Memory B cell (primary cell): ENCODE measurements at regions not wholly inside any gene's neighbourhood (a gene's known extent, or its start where the extent isn't known, plus 50 kb on each side); places are given as distances from the start of the nearest gene placed in this dataset.
"Not testable (repeated sequence)": the region's sequence is repeated elsewhere in the genome, so short reads cannot be mapped to it uniquely, and the experiment has no call there.

Experiments used
- ATAC-seq: fragments of 150-1000 bp; cut with Tn5 transposase; 2 replicates; pipeline ENCODE4 v1.10.0; 2021; ENCODE audit warnings: low read depth, mild to moderate bottlenecking, moderate library complexity
- DNase-seq, 2 donors: peaks; one replicate each; pipeline ENCODE4 v3.0.0; 2022; ENCODE audit warnings: low spot score in 2 of 2
- H3K27ac Mint-ChIP-seq: one replicate; pipeline ENCODE4 v1.8.0; 2022; ENCODE audit warnings: mild to moderate bottlenecking, moderate library complexity, mixed read lengths
- H3K27me3 Mint-ChIP-seq: one replicate; pipeline ENCODE4 v1.8.0; 2022; ENCODE audit warnings: mixed read lengths
- H3K36me3 Mint-ChIP-seq: one replicate; pipeline ENCODE4 v1.8.0; 2022; ENCODE audit warnings: mild to moderate bottlenecking, mixed read lengths
- H3K4me1 Mint-ChIP-seq: one replicate; pipeline ENCODE4 v1.8.0; 2022; ENCODE audit warnings: mixed read lengths
- H3K4me3 Mint-ChIP-seq: one replicate; pipeline ENCODE4 v1.8.0; 2022; ENCODE audit warnings: mild to moderate bottlenecking, moderate library complexity, mixed read lengths
- H3K9me3 Mint-ChIP-seq: one replicate; pipeline ENCODE4 v1.8.0; 2022; ENCODE audit warnings: mixed read lengths

DNA sequence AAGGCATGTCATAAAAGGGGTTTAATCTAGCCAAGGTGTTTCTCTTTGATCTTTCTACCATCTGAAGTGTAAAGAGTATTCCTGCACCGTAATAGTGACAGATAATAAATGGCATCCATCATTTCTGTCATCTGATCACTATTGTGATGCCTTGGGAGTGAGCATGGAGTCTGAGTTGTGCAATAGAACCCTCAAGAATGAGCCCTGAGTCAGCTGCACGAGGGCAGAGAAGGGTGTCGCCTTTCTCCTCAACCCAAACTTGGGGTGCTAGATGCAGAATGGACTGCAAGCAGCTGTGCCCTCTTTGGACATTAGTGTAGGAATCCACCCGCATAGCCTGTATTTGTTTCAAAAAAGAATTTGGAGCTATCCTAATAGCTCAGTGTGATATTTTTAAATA is 115.2 kb downstream of the ZNF37A start:
- Mint-ChIP-seq H3K4me3 (no peak overlapping the region), H3K27ac (no peak overlapping the region), H3K36me3 (no peaks in the 10 kb centered on the region), H3K4me1 (no peaks in the 10 kb centered on the region), H3K27me3 (no peaks in the 10 kb centered on the region), H3K9me3 (no peaks in the 10 kb centered on the region)
- no peak for ATAC-seq
- no peak for DNase-seq

DNA sequence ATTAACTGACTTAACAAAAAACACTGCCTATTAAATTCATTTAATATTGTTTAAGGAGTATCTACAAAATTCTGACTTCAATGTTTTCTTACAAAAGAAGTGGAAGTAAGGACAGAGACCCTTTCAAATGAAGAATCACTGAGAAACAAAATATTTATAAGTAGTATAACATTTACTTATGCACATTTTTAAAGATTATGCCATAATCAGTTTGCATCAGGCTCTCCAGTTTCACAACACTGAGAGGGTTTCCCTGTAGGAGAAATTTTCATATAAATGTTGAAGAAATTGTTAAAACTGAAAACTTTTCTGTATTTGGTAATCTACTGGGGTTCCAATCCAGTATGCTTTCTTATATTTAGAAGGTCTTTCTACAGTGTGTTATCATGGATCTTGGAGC is 115.6 kb downstream of the ZNF37A start:
- not testable (repeated sequence) for H3K4me1 Mint-ChIP-seq

DNA sequence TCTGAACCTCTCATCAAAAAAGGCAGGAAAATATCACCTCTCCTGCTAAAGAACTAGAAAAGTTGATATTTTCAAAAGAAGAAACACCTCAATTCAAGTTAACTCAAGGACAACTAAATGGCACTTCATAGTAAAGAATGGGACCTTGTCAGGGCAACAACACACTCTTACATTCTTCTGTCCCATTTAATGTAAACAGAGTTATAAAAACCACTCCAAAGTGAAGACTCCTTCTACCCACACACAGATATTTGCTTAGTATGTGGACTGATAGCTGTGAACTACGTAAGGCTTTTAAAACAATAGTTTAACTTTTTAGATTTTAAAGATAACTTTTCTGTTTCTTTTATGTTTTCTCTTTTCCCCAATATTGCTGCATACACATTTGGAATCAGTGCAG is 118.3 kb downstream of the ZNF37A start:
- ATAC-seq (no peak), DNase-seq (no peak)
- H3K4me1 Mint-ChIP-seq = no peaks in the 10 kb centered on the region
- no peak overlapping the region for H3K27ac Mint-ChIP-seq
- no peaks in the 10 kb centered on the region for H3K36me3 Mint-ChIP-seq
- no peaks in the 10 kb centered on the region for H3K27me3 Mint-ChIP-seq
- peaks cover 1% of the 10 kb centered on the region for H3K9me3 Mint-ChIP-seq
- H3K4me3 Mint-ChIP-seq = no peak overlapping the region

More for the DNA sequence above, 115.6 kb downstream of the ZNF37A start:
- H3K4me3 Mint-ChIP-seq, H3K27me3 Mint-ChIP-seq, H3K9me3 Mint-ChIP-seq, DNase-seq, H3K27ac Mint-ChIP-seq, ATAC-seq, H3K36me3 Mint-ChIP-seq: not testable (repeated sequence)

DNA sequence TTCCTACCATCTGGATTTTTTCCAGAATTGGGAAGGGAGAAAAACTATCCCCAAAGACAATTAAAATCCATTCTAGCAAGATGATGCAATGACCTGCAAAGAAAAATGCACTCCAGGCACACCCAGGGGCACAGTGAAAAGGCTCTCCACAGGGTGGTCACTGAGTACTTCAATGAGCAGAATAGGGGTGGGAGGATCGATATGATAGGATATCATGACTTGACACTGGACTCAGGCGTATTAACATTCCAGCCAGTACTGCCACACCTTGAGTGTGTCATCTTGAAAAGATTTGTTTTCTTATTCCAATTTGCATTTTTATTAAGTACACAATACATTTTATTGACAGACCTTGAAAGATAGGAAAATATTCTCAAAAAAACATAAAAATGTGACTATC is 132.2 kb downstream of the ZNF37A start:
- H3K27me3 Mint-ChIP-seq = peaks cover 2% of the 10 kb centered on the region
- no peaks in the 10 kb centered on the region for H3K4me1 Mint-ChIP-seq
- ATAC-seq (no peak), DNase-seq (no peak)
- no peak overlapping the region for H3K27ac Mint-ChIP-seq
- H3K4me3 Mint-ChIP-seq = no peak overlapping the region
- peaks cover 10% of the 10 kb centered on the region for H3K9me3 Mint-ChIP-seq
- H3K36me3 Mint-ChIP-seq = no peaks in the 10 kb centered on the region

DNA sequence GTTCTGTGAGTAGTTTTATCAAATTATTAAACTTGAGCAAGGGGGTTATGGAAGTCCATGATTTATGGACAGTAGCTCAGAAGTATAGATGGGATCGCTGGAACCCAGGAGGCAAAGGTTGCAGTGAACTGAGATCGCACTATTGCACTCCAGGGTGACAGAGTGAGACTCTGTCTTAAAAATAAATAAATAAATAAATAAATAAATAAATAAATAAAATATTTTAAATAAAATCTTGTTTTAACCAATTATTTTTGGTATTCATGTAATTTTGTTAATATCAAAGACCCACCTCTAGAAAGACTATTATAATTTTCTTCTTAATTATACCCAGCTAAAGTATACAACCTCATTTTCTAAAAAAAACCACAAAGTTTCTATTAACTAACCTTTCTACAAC is 134.3 kb downstream of the ZNF37A start:
- Mint-ChIP-seq H3K4me1 (no peaks in the 10 kb centered on the region), H3K27me3 (peaks cover 2% of the 10 kb centered on the region), H3K36me3 (no peaks in the 10 kb centered on the region), H3K9me3 (peaks cover 7% of the 10 kb centered on the region), H3K27ac (no peak overlapping the region), H3K4me3 (no peak overlapping the region)
- ATAC-seq (no peak), DNase-seq (no peak)

DNA sequence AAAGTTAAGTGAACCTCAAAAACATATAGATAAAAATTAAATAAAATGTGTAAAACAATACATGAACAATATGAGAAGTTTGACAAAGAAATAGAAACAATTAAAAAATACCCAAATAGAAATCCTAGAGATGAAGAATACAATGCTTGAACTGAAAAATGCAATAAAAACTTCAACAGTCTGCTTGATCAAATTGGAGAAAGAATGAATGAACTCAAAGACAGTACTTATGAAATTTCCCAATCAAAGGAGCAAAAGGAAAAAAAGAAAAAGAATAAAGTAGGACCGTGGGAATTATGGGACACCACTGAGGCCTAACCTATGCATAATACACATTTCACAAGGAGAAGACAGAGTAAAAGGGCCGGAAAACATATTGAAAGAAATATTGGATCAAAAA is 144.3 kb downstream of the ZNF37A start:
- not testable (repeated sequence) for H3K27ac Mint-ChIP-seq, H3K36me3 Mint-ChIP-seq, H3K4me1 Mint-ChIP-seq, ATAC-seq, DNase-seq, H3K27me3 Mint-ChIP-seq, H3K4me3 Mint-ChIP-seq
- peaks cover 11% of the 10 kb centered on the region for H3K9me3 Mint-ChIP-seq

DNA sequence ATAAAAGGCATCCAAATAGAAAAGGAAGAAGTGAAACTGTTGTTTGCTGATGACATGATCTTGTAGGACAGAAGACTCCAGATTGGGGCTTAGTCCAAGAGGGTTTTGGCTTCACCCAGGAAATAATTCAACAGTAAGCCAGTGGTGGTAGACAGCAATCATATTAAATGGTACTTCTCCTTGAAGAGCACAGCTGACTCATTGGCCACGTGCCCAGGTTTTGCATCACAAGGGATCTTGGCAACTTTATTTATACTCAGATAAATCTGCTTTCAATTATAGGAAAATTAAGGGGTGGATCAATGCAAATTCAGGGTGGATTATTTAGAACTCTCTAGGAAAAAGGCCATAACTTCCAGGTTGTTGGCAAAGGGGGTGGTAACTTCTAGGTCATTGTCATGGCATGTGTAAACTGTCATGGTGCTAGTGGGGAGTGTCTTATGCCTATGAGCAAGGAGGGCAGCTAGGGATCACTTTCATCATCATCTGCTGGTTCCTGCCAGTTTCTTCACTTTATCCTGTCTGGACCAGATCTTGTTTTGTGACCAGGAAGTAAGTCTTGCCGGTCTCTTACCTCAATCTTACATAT is 148.0 kb downstream of the ZNF37A start:
- not testable (repeated sequence) for H3K9me3 Mint-ChIP-seq, H3K27ac Mint-ChIP-seq, DNase-seq, ATAC-seq, H3K4me3 Mint-ChIP-seq, H3K36me3 Mint-ChIP-seq, H3K4me1 Mint-ChIP-seq, H3K27me3 Mint-ChIP-seq

DNA sequence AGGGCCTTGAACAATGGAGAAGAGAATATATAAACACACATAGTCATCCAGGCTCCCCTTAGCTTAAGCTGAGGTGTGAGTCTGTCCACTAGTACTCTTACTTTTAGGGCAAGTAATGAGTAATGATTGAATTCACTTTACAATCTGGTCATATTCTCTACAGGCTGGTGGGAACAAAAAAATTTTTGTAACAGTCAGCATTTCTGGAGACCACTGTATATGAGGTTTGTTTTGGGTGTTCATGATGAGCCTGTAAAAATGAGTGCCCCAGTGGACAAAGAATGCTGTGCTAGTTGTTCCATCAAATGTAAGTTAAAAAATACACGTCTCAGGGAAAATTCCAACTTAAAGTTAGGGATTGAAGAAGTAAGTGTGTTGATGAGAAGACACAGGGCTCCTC is 154.0 kb downstream of the ZNF37A start:
- ATAC-seq, H3K36me3 Mint-ChIP-seq, H3K4me3 Mint-ChIP-seq, H3K27me3 Mint-ChIP-seq, H3K9me3 Mint-ChIP-seq, DNase-seq, H3K4me1 Mint-ChIP-seq, H3K27ac Mint-ChIP-seq: not testable (repeated sequence)

DNA sequence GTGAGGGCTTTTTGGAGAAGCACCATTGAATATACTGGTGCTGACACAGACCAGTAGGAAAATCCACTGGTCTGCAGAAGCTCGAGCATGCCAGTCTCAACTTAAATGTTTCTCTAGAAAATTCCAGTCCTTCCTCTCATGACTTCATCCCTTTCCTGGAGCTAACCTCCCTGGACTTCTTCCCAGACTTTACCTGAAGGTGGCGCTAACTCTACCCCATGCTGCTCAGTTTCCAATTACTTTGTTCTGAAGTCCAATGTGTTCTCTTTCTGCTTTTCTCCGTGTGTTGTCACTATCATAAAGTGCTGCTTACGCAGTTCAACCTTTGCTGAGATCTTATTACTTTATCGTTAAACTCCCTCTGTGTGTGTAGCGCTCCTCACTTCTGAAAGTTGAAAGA is 158.4 kb downstream of the ZNF37A start:
- not testable (repeated sequence) for H3K27ac Mint-ChIP-seq, H3K4me1 Mint-ChIP-seq, DNase-seq, ATAC-seq, H3K27me3 Mint-ChIP-seq, H3K36me3 Mint-ChIP-seq, H3K9me3 Mint-ChIP-seq, H3K4me3 Mint-ChIP-seq

DNA sequence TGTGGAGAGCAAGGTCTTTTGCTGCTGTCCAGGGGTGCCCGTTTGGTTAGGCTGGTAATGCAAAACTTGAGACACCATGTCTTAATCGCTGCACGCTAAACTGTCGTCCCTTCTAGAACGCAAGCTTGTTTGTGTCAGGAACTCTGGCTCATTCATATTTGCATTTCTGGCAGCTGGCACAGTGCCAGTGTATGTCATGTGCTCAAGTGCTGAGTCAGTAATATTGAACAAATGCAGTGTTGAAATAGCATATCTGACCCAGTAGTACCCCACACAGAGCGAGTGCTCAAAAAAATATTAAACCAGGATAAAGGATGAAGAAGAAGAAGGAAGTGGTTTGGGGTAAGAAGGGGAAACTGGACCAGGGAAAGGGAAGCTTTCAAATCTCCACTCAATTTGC is 173.4 kb downstream of the ZNF37A start:
- not testable (repeated sequence) for H3K4me3 Mint-ChIP-seq, H3K27me3 Mint-ChIP-seq, ATAC-seq, H3K27ac Mint-ChIP-seq, H3K9me3 Mint-ChIP-seq, H3K36me3 Mint-ChIP-seq, H3K4me1 Mint-ChIP-seq, DNase-seq

DNA sequence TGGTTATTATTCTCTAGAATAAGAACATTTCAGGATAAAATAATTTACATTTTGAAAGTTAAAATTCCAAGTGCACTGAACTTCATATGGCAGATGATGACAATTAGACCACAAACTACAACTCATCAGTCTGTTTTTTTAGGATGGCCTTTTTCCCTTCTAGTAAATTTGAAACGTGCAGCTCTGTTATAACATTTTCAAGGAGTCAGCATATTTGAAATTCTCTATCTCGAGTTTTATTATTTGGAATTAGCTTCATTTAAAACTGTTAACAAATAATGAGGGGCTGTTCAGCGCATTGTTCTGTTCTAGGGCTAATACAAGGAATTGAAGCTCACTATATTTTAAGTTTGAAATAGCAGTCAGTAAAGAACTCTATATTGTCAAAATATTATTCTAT is 176.9 kb downstream of the ZNF37A start:
- H3K27ac Mint-ChIP-seq, H3K27me3 Mint-ChIP-seq, H3K4me3 Mint-ChIP-seq, H3K36me3 Mint-ChIP-seq, H3K4me1 Mint-ChIP-seq, H3K9me3 Mint-ChIP-seq, ATAC-seq, DNase-seq: not testable (repeated sequence)

DNA sequence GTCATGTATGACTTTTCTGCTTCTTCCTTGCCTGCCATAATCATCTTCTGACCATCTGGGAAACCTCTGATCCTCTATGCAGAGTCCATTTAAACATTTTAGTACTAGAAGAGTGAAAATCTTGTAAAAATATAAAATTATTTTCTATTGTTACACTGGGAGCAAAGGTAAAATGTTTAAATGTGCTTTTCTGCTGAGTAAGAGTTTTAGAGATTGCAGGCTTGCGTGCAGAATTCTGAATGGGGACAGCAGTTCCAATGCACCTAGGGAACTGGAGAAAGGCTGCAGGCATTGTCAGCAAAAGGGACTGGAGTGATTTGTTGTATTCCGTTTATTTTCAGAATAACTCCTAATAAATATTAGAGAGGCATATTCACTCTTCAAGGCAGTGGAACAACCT is 180.7 kb downstream of the ZNF37A start:
- not testable (repeated sequence) for H3K4me1 Mint-ChIP-seq, H3K9me3 Mint-ChIP-seq, DNase-seq, ATAC-seq, H3K27me3 Mint-ChIP-seq, H3K4me3 Mint-ChIP-seq, H3K27ac Mint-ChIP-seq, H3K36me3 Mint-ChIP-seq

DNA sequence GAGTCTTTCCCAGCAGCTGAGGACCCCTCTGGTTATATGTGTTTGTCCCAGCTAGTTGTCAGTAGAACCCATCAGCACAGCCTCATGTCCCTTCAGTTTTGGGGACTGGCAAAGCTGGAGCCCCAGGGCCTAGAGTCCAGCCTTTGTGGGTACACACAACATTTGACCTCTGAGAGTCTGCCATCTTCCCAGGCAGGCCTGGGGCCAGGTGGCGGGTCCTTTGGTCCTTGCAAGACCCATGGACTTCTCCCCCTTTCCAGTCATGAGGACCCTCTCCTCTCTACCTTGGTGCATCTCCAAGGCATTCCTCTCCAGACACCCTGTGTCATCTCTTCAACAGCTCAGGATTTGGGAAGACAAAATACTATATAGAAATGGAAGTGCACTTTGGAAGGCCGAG is 198.4 kb downstream of the ZNF37A start:
- ATAC-seq, H3K27ac Mint-ChIP-seq, H3K4me3 Mint-ChIP-seq, DNase-seq, H3K9me3 Mint-ChIP-seq, H3K4me1 Mint-ChIP-seq, H3K36me3 Mint-ChIP-seq, H3K27me3 Mint-ChIP-seq: not testable (repeated sequence)

DNA sequence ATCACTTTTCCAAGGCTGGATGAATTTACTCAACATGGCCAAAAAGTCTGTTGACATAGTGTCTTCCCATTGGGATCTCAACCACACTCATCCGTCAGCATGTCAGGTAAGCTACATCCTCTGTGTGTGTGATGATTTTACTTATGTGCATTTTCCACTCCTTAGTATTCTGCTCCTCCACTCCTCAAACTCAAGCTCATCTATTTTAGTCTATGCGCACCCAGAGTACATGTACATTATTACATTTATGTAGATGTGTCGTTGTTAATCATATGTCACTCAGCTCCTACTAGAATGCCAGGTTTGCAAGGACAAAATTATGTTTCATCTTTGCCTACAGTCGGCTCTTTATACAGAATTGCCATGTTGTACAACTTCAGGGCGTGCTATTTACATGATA is 216.0 kb downstream of the ZNF37A start:
- not testable (repeated sequence) for H3K36me3 Mint-ChIP-seq, H3K4me1 Mint-ChIP-seq, H3K27me3 Mint-ChIP-seq, H3K4me3 Mint-ChIP-seq, H3K27ac Mint-ChIP-seq, H3K9me3 Mint-ChIP-seq, ATAC-seq, DNase-seq

DNA sequence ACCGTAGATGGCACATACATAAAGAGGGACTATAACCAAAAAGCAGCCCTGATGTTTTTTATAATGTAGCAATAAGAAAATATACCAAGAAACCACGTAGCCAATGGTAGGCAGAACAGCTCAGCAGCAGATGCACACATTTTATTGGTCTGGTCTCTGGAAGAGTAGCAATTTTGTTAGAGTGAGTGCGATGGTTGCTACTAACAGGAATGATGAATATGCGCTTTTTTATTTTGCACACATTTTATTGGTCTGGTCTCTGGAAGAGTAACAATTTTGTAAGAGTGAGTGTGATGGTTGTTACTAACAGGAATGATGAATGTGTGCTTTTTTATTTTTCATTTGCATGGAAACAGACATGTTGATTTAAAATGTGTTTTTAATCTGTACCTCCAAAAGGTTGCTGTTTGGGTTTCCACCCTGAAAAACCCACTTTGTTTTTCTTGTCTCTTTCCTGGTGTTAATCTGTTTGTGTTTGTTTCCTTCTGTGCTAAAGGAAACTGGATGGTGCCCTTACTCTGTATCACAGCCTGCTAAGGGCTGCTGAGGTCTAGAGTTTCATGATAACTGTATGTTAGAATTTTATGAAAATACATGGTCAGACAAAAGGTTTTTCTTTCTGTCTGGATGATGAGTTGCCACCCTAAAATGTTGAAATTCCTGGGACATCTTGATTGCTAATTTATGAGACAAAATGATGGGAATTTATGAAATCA is 221.1 kb downstream of the ZNF37A start:
- H3K9me3 Mint-ChIP-seq, H3K27me3 Mint-ChIP-seq, H3K4me3 Mint-ChIP-seq, H3K4me1 Mint-ChIP-seq, H3K36me3 Mint-ChIP-seq, ATAC-seq, DNase-seq, H3K27ac Mint-ChIP-seq: not testable (repeated sequence)
